Peyer's patch (tissue), 4 donors: ENCODE measurements at regions not wholly inside any gene's neighbourhood (a gene's known extent, or its start where the extent isn't known, plus 50 kb on each side); places are given as distances from the start of the nearest gene placed in this dataset.

ENCODE experiments used
- DNase-seq, 3 donors: peaks; one replicate each; pipeline ENCODE4 v3.0.0-alpha.2; 2017 to 2019
- H3K27ac ChIP-seq, 4 donors: fragments of 200-600 bp; sonication (generic); one replicate each; pipeline ENCODE4 v1.5.1; 2016 to 2019
- H3K27me3 ChIP-seq, 2 donors: fragments of 200-600 bp; sonication (generic); one replicate each; pipeline ENCODE4 v1.5.1; 2019
- H3K36me3 ChIP-seq, 3 donors: fragments of 200-600 bp; sonication (generic); one replicate each; pipeline ENCODE4 v1.5.1; 2016 to 2019
- H3K4me1 ChIP-seq, 4 donors: fragments of 200-600 bp; sonication (generic); one replicate each; pipeline ENCODE4 v1.5.1; 2016 to 2019
- H3K4me3 ChIP-seq, 4 donors: fragments of 200-600 bp; sonication (generic); 1 replicate in 3 of 4; 2 replicates in 1 of 4; pipeline ENCODE4 v1.5.1; 2016 to 2019; ENCODE audit warnings: mild to moderate bottlenecking in 1 of 4
- H3K9me3 ChIP-seq, 4 donors: fragments of 200-600 bp; sonication (generic); one replicate each; pipeline ENCODE4 v1.5.1; 2016 to 2019; ENCODE audit warnings: mild to moderate bottlenecking in 1 of 4
- POLR2A ChIP-seq, 2 donors: fragments of 450-650 bp; IDR thresholded peaks; one replicate each; pipeline ENCODE4 v1.5.1; 2017; ENCODE audit warnings: antibody characterized with exemption in 2 of 2, mild to moderate bottlenecking in 2 of 2, moderate library complexity in 2 of 2
- TF ChIP-seq, protein P1 (sequence below), 6 experiments: fragments of 450-650 bp in 4 of 6; fragments of 200-600 bp in 2 of 6; sonication (generic) in 1 of 6; IDR thresholded peaks; one replicate each; pipeline ENCODE4 v1.5.1; 2017 to 2019; ENCODE audit warnings: antibody characterized with exemption in 6 of 6, mild to moderate bottlenecking in 3 of 6, moderate library complexity in 1 of 6

GRCh38 chr13:69108486-69108885 lies 999.1 kb upstream of the ATXN8OS start:
- Histone ChIP-seq H3K4me3 (no peak overlapping the region), H3K27me3 (no peaks in the 10 kb centered on the region), H3K9me3 (no peaks in the 10 kb centered on the region), H3K4me1 (no peaks in the 10 kb centered on the region), H3K27ac (no peak overlapping the region), H3K36me3 (no peaks in the 10 kb centered on the region)
- DNase-seq: no peak
- TF ChIP-seq POLR2A (IDR thresholded peaks at IDR 0.05): no peak
- TF ChIP-seq, protein P1, sequence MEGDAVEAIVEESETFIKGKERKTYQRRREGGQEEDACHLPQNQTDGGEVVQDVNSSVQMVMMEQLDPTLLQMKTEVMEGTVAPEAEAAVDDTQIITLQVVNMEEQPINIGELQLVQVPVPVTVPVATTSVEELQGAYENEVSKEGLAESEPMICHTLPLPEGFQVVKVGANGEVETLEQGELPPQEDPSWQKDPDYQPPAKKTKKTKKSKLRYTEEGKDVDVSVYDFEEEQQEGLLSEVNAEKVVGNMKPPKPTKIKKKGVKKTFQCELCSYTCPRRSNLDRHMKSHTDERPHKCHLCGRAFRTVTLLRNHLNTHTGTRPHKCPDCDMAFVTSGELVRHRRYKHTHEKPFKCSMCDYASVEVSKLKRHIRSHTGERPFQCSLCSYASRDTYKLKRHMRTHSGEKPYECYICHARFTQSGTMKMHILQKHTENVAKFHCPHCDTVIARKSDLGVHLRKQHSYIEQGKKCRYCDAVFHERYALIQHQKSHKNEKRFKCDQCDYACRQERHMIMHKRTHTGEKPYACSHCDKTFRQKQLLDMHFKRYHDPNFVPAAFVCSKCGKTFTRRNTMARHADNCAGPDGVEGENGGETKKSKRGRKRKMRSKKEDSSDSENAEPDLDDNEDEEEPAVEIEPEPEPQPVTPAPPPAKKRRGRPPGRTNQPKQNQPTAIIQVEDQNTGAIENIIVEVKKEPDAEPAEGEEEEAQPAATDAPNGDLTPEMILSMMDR (IDR thresholded peaks at IDR 0.05): no peak

- TF ChIP-seq, protein P1 (IDR thresholded peaks at IDR 0.05): no peak
- TF ChIP-seq POLR2A (IDR thresholded peaks at IDR 0.05): no peak
- Histone ChIP-seq H3K4me3 (no peak overlapping the region), H3K36me3 (no peaks in the 10 kb centered on the region), H3K9me3 (no peaks in the 10 kb centered on the region), H3K27me3 (no peaks in the 10 kb centered on the region), H3K27ac (no peak overlapping the region), H3K4me1 (no peaks in the 10 kb centered on the region)
- no peak for DNase-seq
Observed at GRCh38 chr13:69107436-69107835, 1000.2 kb upstream of the ATXN8OS start.

- Histone ChIP-seq H3K4me3 (no peak overlapping the region), H3K4me1 (no peaks in the 10 kb centered on the region), H3K27ac (no peak overlapping the region), H3K9me3 (no peaks in the 10 kb centered on the region), H3K36me3 (no peaks in the 10 kb centered on the region), H3K27me3 (no peaks in the 10 kb centered on the region)
- no peak for TF ChIP-seq POLR2A (IDR thresholded peaks at IDR 0.05)
- TF ChIP-seq, protein P1 (IDR thresholded peaks at IDR 0.05): no peak
- no peak for DNase-seq
Observed at GRCh38 chr13:69101841-69102240, 1005.8 kb upstream of the ATXN8OS start.

DNA sequence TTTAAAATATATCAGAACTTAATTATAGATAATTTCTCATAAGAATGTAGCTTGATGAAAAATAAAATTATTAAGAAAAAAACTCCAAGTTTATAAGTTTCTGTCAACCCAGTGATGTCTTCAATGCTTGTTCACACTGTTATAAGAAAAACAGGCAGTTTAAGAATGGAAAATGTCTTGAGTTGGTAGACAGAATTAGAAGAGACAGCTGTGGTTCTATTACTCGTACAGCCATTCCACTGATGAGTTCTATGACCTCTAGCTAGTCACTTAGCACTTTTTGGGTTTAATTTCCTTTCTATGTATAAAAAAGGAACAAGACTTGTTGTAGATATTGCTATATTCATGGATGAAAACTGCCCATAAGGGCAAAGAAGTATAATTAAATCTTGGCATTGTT lies 1013.1 kb upstream of the ATXN8OS start:
- no peak for TF ChIP-seq POLR2A (IDR thresholded peaks at IDR 0.05)
- TF ChIP-seq, protein P1 (IDR thresholded peaks at IDR 0.05): no peak
- H3K27ac ChIP-seq: no peak overlapping the region
- no peak overlapping the region for H3K4me3 ChIP-seq
- no peaks in the 10 kb centered on the region for H3K4me1 ChIP-seq
- no peak for DNase-seq
- H3K9me3 ChIP-seq: no peaks in the 10 kb centered on the region
- no peaks in the 10 kb centered on the region for H3K36me3 ChIP-seq
- no peaks in the 10 kb centered on the region for H3K27me3 ChIP-seq

DNA sequence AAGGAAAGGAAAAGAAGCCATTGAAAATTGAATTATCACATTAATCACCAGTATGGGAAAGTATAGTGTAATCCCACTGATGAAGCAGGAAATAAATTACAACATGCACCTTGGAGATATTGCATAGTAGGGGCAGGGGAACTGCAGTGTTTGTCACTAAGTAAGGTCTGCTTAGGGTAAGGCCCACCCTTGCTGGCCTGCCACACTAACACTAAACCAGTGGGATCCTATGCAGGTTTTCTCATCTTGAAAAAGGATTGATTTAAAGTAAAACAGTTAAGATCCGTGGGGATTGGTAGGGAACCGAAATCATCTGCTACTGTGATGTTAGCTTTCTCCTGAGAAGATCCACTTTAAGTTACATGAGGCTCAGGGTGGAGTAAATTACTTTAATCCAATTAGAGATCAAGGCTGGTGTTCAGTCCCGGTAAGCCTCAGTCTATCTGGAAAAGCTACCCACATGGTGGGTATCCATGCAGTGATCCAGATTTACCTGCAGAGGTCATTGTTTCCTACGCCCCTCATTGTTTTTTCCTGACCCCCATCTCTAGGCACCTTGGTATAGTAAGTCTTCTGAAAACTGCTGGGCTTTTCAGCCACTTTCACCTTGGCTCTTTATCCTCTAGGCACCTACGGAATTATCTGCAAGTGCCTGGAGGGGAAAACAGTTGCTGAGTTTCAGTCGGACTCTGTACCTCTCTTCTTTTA lies 1014.9 kb upstream of the ATXN8OS start:
- no peak for DNase-seq
- Histone ChIP-seq H3K27ac (no peak overlapping the region), H3K9me3 (no peaks in the 10 kb centered on the region), H3K27me3 (no peaks in the 10 kb centered on the region), H3K36me3 (no peaks in the 10 kb centered on the region), H3K4me1 (no peaks in the 10 kb centered on the region), H3K4me3 (no peak overlapping the region)
- TF ChIP-seq POLR2A (IDR thresholded peaks at IDR 0.05): no peak
- TF ChIP-seq, protein P1 (IDR thresholded peaks at IDR 0.05): no peak

- H3K4me1 ChIP-seq: no peaks in the 10 kb centered on the region
- no peaks in the 10 kb centered on the region for H3K36me3 ChIP-seq
- no peaks in the 10 kb centered on the region for H3K9me3 ChIP-seq
- no peak for DNase-seq
- no peak overlapping the region for H3K4me3 ChIP-seq
- H3K27me3 ChIP-seq: no peaks in the 10 kb centered on the region
- no peak for TF ChIP-seq POLR2A (IDR thresholded peaks at IDR 0.05)
- TF ChIP-seq, protein P1 (IDR thresholded peaks at IDR 0.05): no peak
- no peak overlapping the region for H3K27ac ChIP-seq
Observed at GRCh38 chr13:69077267-69077666, 1030.4 kb upstream of the ATXN8OS start.
